MCF 10A (cell line): ENCODE measurements at regions not wholly inside any gene's neighbourhood (a gene's known extent, or its start where the extent isn't known, plus 50 kb on each side); places are given as distances from the start of the nearest gene placed in this dataset.

Experiments
- BruUV-seq: library from RNA; stranded (reverse); fragments of 400-500 nt; replicated peaks from 2 replicates; lab custom pipeline; 2021; lab: Mats Ljungman, UMichigan
- CTCF ChIA-PET: fragments of 300-600 bp; sonication (Branson Sonifier 250); formaldehyde crosslinking; extraction: SDS; loops from one replicate; lab custom pipeline; 2021; ENCODE audit warnings: antibody characterized with exemption, inconsistent platforms; lab: Yijun Ruan, JAX
- POLR2A ChIA-PET: fragments of 300-600, 350-650 bp; sonication (Branson Sonifier 250); formaldehyde crosslinking; extraction: SDS; loops from one replicate; lab custom pipeline; 2020; ENCODE audit warnings: antibody characterized with exemption, inconsistent platforms; lab: Yijun Ruan, JAX
- DNase-seq: peaks from one replicate; pipeline ENCODE4 v3.0.0-alpha.2; 2018; ENCODE audit not compliant: unreplicated experiment
- H3K27ac Mint-ChIP-seq: one replicate; pipeline ENCODE4 v1.8.0; 2022; ENCODE audit warnings: mild to moderate bottlenecking, low read depth, mixed read lengths; ENCODE audit not compliant: unreplicated experiment
- H3K27me3 Mint-ChIP-seq: one replicate; pipeline ENCODE4 v1.8.0; 2022; ENCODE audit warnings: mixed read lengths; ENCODE audit not compliant: insufficient read depth, unreplicated experiment
- H3K36me3 Mint-ChIP-seq: one replicate; pipeline ENCODE4 v1.8.0; 2022; ENCODE audit warnings: mild to moderate bottlenecking, moderate library complexity, mixed read lengths; ENCODE audit not compliant: insufficient read depth, unreplicated experiment
- H3K4me1 Mint-ChIP-seq: one replicate; pipeline ENCODE4 v1.8.0; 2022; ENCODE audit warnings: mixed read lengths; ENCODE audit not compliant: insufficient read depth, unreplicated experiment
- H3K4me3 Mint-ChIP-seq: one replicate; pipeline ENCODE4 v1.8.0; 2022; ENCODE audit warnings: mild to moderate bottlenecking, moderate library complexity, mixed read lengths; ENCODE audit not compliant: unreplicated experiment
- H3K9me3 Mint-ChIP-seq: one replicate; pipeline ENCODE4 v1.8.0; 2022; ENCODE audit warnings: mixed read lengths; ENCODE audit not compliant: unreplicated experiment
- intact Hi-C: fragments of 100-400 bp; cut with micrococcal nuclease; formaldehyde crosslinking; loops from 2 replicates; pipeline ENCODE4 v1.14.1; 2022
- TF ChIP-seq, protein P1 (sequence below): fragments of 200-600 bp; IDR thresholded peaks from one replicate; pipeline ENCODE4 v1.8.0; 2022; ENCODE audit warnings: antibody characterized with exemption, mild to moderate bottlenecking; ENCODE audit not compliant: unreplicated experiment

DNA sequence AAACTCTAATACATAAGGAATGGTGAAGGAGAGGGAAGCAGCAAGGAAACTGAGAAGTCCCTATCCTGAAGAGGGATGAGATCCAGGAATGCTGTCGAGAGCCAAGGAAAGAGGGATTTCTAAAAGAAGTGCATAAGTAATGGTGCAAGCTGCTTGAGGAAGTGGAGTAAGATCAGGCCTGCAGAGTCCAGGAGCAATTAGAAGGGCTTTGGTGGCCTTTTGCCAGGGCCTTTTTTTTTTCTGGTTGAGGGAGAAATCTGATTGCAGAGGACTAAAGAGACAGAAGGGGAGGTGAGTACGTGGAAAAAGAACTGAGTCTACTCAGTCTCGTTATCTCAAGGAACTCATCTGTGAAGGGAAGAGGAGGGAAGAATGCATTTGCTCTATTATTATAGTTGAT is 396.2 kb downstream of the UTRN start:
- ChIA-PET CTCF (no interaction called here), POLR2A (no interaction called here)
- H3K36me3 Mint-ChIP-seq, result peaks cover 19% of the 10 kb centered on the region
- no peak overlapping the region for H3K4me3 Mint-ChIP-seq
- H3K9me3 Mint-ChIP-seq, result no peaks in the 10 kb centered on the region
- TF ChIP-seq, protein P1, sequence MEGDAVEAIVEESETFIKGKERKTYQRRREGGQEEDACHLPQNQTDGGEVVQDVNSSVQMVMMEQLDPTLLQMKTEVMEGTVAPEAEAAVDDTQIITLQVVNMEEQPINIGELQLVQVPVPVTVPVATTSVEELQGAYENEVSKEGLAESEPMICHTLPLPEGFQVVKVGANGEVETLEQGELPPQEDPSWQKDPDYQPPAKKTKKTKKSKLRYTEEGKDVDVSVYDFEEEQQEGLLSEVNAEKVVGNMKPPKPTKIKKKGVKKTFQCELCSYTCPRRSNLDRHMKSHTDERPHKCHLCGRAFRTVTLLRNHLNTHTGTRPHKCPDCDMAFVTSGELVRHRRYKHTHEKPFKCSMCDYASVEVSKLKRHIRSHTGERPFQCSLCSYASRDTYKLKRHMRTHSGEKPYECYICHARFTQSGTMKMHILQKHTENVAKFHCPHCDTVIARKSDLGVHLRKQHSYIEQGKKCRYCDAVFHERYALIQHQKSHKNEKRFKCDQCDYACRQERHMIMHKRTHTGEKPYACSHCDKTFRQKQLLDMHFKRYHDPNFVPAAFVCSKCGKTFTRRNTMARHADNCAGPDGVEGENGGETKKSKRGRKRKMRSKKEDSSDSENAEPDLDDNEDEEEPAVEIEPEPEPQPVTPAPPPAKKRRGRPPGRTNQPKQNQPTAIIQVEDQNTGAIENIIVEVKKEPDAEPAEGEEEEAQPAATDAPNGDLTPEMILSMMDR, result no peak
- no TSS peak for BruUV-seq
- peaks cover 4% of the 10 kb centered on the region for H3K4me1 Mint-ChIP-seq
- no peak for DNase-seq
- no peaks in the 10 kb centered on the region for H3K27me3 Mint-ChIP-seq
- intact Hi-C loops, result no loop called here
- H3K27ac Mint-ChIP-seq, result no peak overlapping the region

DNA sequence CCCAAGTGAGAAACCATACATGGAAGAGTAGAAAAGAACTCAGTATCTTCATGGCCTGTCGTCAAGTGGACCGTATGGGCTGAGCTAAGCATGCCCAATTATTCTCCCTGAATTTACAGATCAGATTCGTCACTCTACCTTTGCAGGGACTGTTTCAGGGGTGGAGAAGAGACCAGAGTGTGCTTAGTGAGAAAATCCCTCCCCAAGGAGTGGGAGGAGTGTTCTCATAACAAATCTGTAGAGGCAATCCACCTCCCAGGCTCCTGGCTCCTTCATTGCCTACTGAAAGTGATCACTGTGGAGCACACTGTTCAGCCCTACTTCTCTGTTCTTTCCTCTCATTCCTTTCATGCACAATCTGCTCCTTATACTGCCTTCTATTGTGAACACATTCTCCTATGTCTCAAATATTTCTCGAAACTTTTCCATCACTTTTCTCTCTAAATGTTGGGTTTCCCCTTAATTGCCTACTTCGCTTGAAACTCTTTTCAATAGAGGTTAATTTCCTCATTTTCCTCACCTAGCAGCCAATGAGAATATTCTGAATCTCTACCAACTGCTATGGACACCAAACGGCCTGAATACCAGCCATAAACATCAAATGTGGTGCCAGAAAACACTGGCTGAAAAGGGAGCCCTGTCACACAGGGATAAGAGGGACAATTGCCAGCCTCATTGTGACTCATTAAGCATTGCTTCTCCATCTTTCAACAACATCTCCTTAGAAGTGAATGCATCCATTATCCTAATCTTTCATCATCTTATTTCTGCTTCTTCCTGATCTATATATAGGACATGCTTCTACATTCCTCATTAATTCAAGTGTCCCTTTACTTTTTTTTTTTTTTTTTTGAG is 398.3 kb downstream of the UTRN start:
- ChIA-PET CTCF (interaction anchor here (0.7 kb wide), 1 partner anchor 11 kb away, joined by 3 read pairs; no protein-coding TSS in a partner anchor), POLR2A (interaction anchor here (1.0 kb wide), 1 partner anchor 17 kb away, joined by 4 read pairs; no protein-coding TSS in a partner anchor)
- DNase-seq, result no peak
- Mint-ChIP-seq H3K27me3 (no peaks in the 10 kb centered on the region), H3K4me1 (peaks cover 4% of the 10 kb centered on the region), H3K36me3 (peaks cover 19% of the 10 kb centered on the region), H3K4me3 (no peak overlapping the region), H3K9me3 (peaks cover 6% of the 10 kb centered on the region), H3K27ac (peak overlapping the region; percentile 52)
- BruUV-seq, result no TSS peak
- intact Hi-C loops, result no loop called here
- TF ChIP-seq, protein P1, result no peak

DNA sequence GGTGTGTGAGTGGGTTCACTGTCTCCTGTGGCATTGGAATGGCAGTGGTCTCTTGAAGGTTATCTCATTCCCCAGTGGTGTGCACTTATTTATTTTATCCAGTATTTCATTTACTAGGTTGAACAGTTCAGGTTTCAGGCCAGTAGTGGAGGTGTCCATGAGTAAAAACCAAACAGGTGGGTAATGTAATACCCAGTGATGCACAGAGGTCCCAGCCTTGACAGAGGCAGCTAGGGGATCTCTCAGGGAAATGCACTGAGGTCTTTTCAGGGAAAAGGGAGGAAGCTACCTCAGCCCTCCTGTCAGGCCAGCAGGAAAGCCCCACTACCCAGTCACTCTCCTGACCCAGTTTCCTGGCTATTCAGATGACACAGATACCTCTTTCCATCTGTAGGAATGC is 403.6 kb downstream of the UTRN start:
- intact Hi-C loops, result no loop called here
- Mint-ChIP-seq H3K27ac (no peak overlapping the region), H3K27me3 (no peaks in the 10 kb centered on the region), H3K36me3 (peaks cover 16% of the 10 kb centered on the region), H3K9me3 (peaks cover 17% of the 10 kb centered on the region), H3K4me3 (no peak overlapping the region), H3K4me1 (peaks cover under 1% of the 10 kb centered on the region)
- ChIA-PET POLR2A (interaction anchor here (0.9 kb wide), 1 partner anchor 33 kb away, joined by 3 read pairs; no protein-coding TSS in a partner anchor), CTCF (no interaction called here)
- TF ChIP-seq, protein P1, result no peak
- BruUV-seq, result no TSS peak
- DNase-seq, result no peak

DNA sequence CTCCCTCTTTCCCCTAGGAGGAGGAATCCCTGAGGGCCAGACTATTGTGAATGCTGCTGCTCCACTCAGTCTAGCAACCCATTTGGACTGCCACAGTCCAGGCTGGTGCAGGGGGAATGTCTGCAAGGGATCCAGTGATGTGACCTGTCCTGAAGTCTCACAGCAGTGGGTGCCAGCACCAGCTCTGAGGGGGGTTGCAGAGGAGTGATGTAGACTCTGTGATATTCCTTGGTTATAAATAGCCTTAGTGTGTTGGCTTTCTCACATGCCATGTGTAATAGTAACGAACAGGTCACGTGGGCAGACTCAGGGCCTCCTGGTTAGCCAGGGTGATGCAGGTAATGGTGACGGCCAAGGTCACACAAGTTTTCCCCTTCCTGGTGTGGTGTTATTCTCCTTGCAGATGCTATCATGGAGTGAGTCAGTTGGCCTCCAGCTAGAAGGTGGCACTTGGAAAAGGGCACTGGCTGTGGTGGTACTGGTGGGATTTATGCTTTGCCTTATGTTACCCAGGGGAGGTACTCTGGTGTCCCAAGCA is 404.4 kb downstream of the UTRN start:
- peaks cover 10% of the 10 kb centered on the region for H3K36me3 Mint-ChIP-seq
- no peak for DNase-seq
- intact Hi-C loops, result no loop called here
- POLR2A ChIA-PET, result no interaction called here
- H3K27ac Mint-ChIP-seq, result no peak overlapping the region
- CTCF ChIA-PET, result interaction anchor here (0.5 kb wide), 1 partner anchor 68 kb away, joined by 3 read pairs; no protein-coding TSS in a partner anchor
- TF ChIP-seq, protein P1, result no peak
- H3K4me1 Mint-ChIP-seq, result no peaks in the 10 kb centered on the region
- no TSS peak for BruUV-seq
- no peaks in the 10 kb centered on the region for H3K27me3 Mint-ChIP-seq
- no peak overlapping the region for H3K4me3 Mint-ChIP-seq
- peaks cover 18% of the 10 kb centered on the region for H3K9me3 Mint-ChIP-seq
